PC-9 (cell line): ENCODE measurements at regions not wholly inside any gene's neighbourhood (a gene's known extent, or its start where the extent isn't known, plus 50 kb on each side); places are given as distances from the start of the nearest gene placed in this dataset.

Experiments used
- BruUV-seq: library from RNA; stranded (reverse); fragments of 400-500 nt; replicated peaks from 2 replicates; lab custom pipeline; 2021; lab: Mats Ljungman, UMichigan
- CTCF ChIA-PET: fragments of 300-600 bp; sonication (Branson Sonifier 250); formaldehyde crosslinking; loops from one replicate; lab custom pipeline; 2022; ENCODE audit warnings: antibody characterized with exemption; lab: Charles Lee
- POLR2A ChIA-PET: fragments of 300-600 bp; sonication (Branson Sonifier 250); formaldehyde crosslinking; loops from one replicate; lab custom pipeline; 2022; ENCODE audit warnings: antibody characterized with exemption; ENCODE audit not compliant: unreplicated experiment; lab: Charles Lee
- DNase-seq, 2 experiments: peaks; one replicate each; pipeline versions ENCODE4 v3.0.0 to v3.0.0-alpha.2; 2015 to 2022; ENCODE audit warnings: mixed read lengths in 1 of 2
- H2AFZ ChIP-seq: fragments of 200-600 bp; sonication (generic); 2 replicates; pipeline ENCODE4 v1.8.1; 2017; ENCODE audit warnings: antibody characterized with exemption
- H3F3A ChIP-seq: fragments of 200-600 bp; sonication (generic); 2 replicates; pipeline ENCODE4 v1.8.1; 2017; ENCODE audit warnings: antibody characterized with exemption, mild to moderate bottlenecking, low read depth; ENCODE audit not compliant: insufficient read depth
- H3K27ac ChIP-seq: fragments of 200-600 bp; sonication (generic); 2 replicates; pipeline ENCODE4 v1.6.1; 2016; ENCODE audit warnings: mixed run types
- H3K27me3 ChIP-seq: fragments of 200-600 bp; sonication (generic); 2 replicates; pipeline ENCODE4 v1.6.1; 2016; ENCODE audit warnings: low read depth, mixed run types; ENCODE audit not compliant: insufficient read depth
- H3K36me3 ChIP-seq: fragments of 200-600 bp; sonication (generic); 2 replicates; pipeline ENCODE4 v1.6.1; 2016; ENCODE audit warnings: low read depth, mixed run types
- H3K4me1 ChIP-seq: fragments of 200-600 bp; sonication (generic); replicated peaks from 2 replicates; pipeline ENCODE4 v1.6.1; 2016; ENCODE audit warnings: mixed run types; ENCODE audit not compliant: insufficient read depth
- H3K4me2 ChIP-seq: fragments of 200-600 bp; sonication (generic); 2 replicates; pipeline ENCODE4 v1.6.1; 2017; ENCODE audit warnings: mixed run types
- H3K4me3 ChIP-seq: fragments of 200-600 bp; sonication (generic); 2 replicates; pipeline ENCODE4 v1.6.1; 2016; ENCODE audit warnings: mixed run types
- H3K79me2 ChIP-seq: fragments of 200-600 bp; sonication (generic); 2 replicates; pipeline ENCODE4 v1.6.1; 2017; ENCODE audit warnings: low read depth, mixed run types
- H3K9me2 ChIP-seq: fragments of 200-600 bp; sonication (generic); 2 replicates; pipeline ENCODE4 v1.8.1; 2017; ENCODE audit warnings: mild to moderate bottlenecking; ENCODE audit not compliant: insufficient read depth
- H3K9me3 ChIP-seq: fragments of 200-600 bp; sonication (generic); 2 replicates; pipeline ENCODE4 v1.8.1; 2016; ENCODE audit warnings: low read depth; ENCODE audit not compliant: insufficient read depth
- H4K20me1 ChIP-seq: fragments of 200-600 bp; sonication (generic); 2 replicates; pipeline ENCODE4 v1.8.1; 2017; ENCODE audit not compliant: insufficient read depth
- EZH2 ChIP-seq: fragments of 200-600 bp; sonication (generic); IDR thresholded peaks from 2 replicates; pipeline ENCODE4 v1.8.0; 2017; ENCODE audit warnings: antibody characterized with exemption, low read depth
- intact Hi-C: fragments of 100-400 bp; cut with micrococcal nuclease; formaldehyde crosslinking; loops from one replicate; pipeline ENCODE4 v1.10.0; 2022; ENCODE audit not compliant: unreplicated experiment
- TF ChIP-seq, protein P1 (sequence below): fragments of 200-600 bp; sonication (generic); conservative IDR thresholded peaks from 2 replicates; pipeline ENCODE4 v1.6.1; 2017; ENCODE audit warnings: mixed run types, antibody characterized with exemption, mild to moderate bottlenecking, moderate library complexity

DNA sequence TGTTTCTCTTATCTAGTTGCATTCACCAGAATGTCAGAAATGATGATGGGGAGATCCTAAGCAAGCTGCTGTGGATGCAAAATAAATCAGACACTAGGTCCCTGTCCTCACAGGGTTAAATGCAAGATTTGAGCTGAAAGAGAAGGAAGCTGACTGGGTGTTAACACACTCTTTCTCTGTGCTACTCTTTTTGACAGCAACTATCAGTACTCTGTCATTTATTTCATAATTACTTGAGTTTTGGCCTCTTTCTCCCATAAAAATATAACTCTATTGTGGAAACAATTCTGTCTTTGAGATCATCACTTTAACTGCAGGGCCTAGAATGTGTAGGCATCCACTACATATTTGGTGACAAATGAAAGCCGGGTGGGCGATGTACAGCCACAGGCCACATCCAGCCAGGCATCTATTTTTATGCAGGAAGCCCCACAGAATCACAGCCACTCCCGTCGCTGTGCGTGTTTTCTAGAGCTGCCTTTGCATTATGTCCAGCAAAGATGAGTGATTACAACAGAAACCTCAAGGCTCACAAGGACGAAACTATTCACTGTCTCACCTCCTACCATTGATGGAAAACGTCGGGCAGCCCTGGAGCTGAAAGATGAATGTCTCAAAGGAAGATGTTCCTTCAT lies 849.0 kb downstream of the RNF144A start:
- no peak for TF ChIP-seq EZH2
- TF ChIP-seq, protein P1, sequence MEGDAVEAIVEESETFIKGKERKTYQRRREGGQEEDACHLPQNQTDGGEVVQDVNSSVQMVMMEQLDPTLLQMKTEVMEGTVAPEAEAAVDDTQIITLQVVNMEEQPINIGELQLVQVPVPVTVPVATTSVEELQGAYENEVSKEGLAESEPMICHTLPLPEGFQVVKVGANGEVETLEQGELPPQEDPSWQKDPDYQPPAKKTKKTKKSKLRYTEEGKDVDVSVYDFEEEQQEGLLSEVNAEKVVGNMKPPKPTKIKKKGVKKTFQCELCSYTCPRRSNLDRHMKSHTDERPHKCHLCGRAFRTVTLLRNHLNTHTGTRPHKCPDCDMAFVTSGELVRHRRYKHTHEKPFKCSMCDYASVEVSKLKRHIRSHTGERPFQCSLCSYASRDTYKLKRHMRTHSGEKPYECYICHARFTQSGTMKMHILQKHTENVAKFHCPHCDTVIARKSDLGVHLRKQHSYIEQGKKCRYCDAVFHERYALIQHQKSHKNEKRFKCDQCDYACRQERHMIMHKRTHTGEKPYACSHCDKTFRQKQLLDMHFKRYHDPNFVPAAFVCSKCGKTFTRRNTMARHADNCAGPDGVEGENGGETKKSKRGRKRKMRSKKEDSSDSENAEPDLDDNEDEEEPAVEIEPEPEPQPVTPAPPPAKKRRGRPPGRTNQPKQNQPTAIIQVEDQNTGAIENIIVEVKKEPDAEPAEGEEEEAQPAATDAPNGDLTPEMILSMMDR: no peak
- H3K4me1 ChIP-seq: no peaks in the 10 kb centered on the region
- ChIA-PET CTCF (no interaction called here), POLR2A (no interaction called here)
- BruUV-seq: no TSS peak
- no peaks in the 10 kb centered on the region for H3K9me3 ChIP-seq
- H3K36me3 ChIP-seq: no peaks in the 10 kb centered on the region
- no peaks in the 10 kb centered on the region for H3K79me2 ChIP-seq
- H3K9me2 ChIP-seq: no peaks in the 10 kb centered on the region
- H3K27ac ChIP-seq: no peak overlapping the region
- H3K4me3 ChIP-seq: no peak overlapping the region
- H2AFZ ChIP-seq: no peak overlapping the region
- H3K27me3 ChIP-seq: peaks cover 32% of the 10 kb centered on the region
- H3K4me2 ChIP-seq: no peak overlapping the region
- H3F3A ChIP-seq: no peaks in the 10 kb centered on the region
- intact Hi-C loops: no loop called here
- H4K20me1 ChIP-seq: no peaks in the 10 kb centered on the region
- DNase-seq: no peak

DNA sequence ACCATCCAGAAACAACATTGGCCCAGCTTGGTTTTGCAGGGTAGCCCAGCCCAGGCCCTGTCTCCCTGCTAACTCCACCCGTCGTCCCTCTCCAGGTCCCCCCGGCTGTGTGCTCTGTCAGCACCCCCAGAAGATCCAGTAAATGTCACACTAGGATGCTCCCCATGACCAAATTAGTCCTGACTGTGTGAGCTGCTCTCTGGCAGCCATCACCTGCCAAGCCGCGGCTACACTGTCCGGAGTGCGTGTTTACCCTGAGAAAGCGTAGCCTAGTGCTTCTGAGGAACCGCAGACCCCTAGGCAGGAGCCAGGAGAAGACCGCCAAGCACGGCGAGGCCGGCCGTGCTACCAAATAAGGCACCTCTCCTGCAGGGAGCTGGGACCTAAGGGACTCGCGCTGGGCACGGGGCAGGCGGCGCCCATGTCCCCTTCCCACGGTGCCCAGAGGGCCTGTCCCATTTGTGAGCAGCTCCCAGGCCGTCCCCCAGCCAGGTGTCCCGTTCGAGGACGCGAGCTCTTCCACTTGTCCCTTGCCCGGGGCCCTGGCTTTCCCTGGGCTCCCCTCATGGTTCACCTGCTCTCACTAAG lies 849.9 kb downstream of the RNF144A start:
- POLR2A ChIA-PET: no interaction called here
- TF ChIP-seq, protein P1: no peak
- TF ChIP-seq EZH2: no peak
- Histone ChIP-seq H4K20me1 (no peaks in the 10 kb centered on the region), H2AFZ (no peak overlapping the region; the same call in 1 of the 2 replicates), H3K4me1 (no peaks in the 10 kb centered on the region), H3K79me2 (no peaks in the 10 kb centered on the region), H3K27ac (no peak overlapping the region), H3F3A (no peaks in the 10 kb centered on the region), H3K9me2 (no peaks in the 10 kb centered on the region), H3K4me3 (no peak overlapping the region), H3K36me3 (no peaks in the 10 kb centered on the region), H3K9me3 (no peaks in the 10 kb centered on the region), H3K27me3 (peaks cover 32% of the 10 kb centered on the region), H3K4me2 (no peak overlapping the region)
- CTCF ChIA-PET: no interaction called here
- no peak for DNase-seq
- BruUV-seq: no TSS peak
- intact Hi-C loops: no loop called here

DNA sequence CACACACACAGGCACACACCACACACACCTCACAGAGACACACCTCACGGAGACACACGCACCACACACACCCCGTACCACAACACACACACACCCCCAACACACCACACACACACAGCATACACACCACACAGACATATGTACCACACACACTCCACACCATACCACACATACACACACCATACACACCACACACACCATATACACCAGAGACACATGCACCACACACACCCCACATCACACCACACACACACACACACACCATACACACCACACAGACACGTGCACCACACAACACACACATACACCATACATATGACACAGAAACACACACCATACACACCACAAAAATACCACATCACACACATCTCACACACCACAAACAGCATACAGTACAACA lies 850.7 kb downstream of the RNF144A start:
- Histone ChIP-seq H3K4me2 (no peak overlapping the region), H3K4me3 (no peak overlapping the region), H3K79me2 (no peaks in the 10 kb centered on the region), H3K27ac (no peak overlapping the region), H3K4me1 (no peaks in the 10 kb centered on the region), H3K9me3 (no peaks in the 10 kb centered on the region), H3F3A (no peaks in the 10 kb centered on the region), H3K9me2 (no peaks in the 10 kb centered on the region), H3K36me3 (no peaks in the 10 kb centered on the region), H3K27me3 (peaks cover 34% of the 10 kb centered on the region), H2AFZ (no peak overlapping the region), H4K20me1 (no peaks in the 10 kb centered on the region)
- no TSS peak for BruUV-seq
- POLR2A ChIA-PET: no interaction called here
- intact Hi-C loops: no loop called here
- TF ChIP-seq EZH2: no peak
- TF ChIP-seq, protein P1: no peak
- DNase-seq: no peak
- CTCF ChIA-PET: no interaction called here
